ENCODE measurements at regions not wholly inside any gene's neighbourhood (a gene's known extent, or its start where the extent isn't known, plus 50 kb on each side); places are given as distances from the start of the nearest gene placed in this dataset.

GRCh38 chr2:42871372-42871771 lies 79.0 kb upstream of the HAAO start:
- no peak for DNase-seq
- Histone ChIP-seq H3K27me3 (replicated peaks) (no peaks in the 10 kb centered on the region), H3K4me3 (ENCODE audit: low read depth, low read length) (no peak overlapping the region), H3K36me3 (replicated peaks) (no peaks in the 10 kb centered on the region), H3K27ac (no peak overlapping the region)
- in situ Hi-C loops (cut with HindIII; ENCODE audit: low pct_ligation_motif_present, low sequenced_read_pairs) = no loop called here
- TF ChIP-seq CTCF (IDR thresholded peaks at IDR 0.05; ENCODE audit: low read depth, low read length, missing control alignments) = no peak

- Histone ChIP-seq H3K36me3 (replicated peaks) (no peaks in the 10 kb centered on the region), H3K27ac (no peak overlapping the region), H3K27me3 (replicated peaks) (no peaks in the 10 kb centered on the region), H3K4me3 (ENCODE audit: low read depth, low read length) (no peak overlapping the region)
- in situ Hi-C loops (cut with HindIII; ENCODE audit: low pct_ligation_motif_present, low sequenced_read_pairs) = no loop called here
- TF ChIP-seq CTCF (IDR thresholded peaks at IDR 0.05; ENCODE audit: low read depth, low read length, missing control alignments) = no peak
- no peak for DNase-seq
These were observed 76.5 kb upstream of the HAAO start for GRCh38 chr2:42868874-42869273.

GRCh38 chr2:42868096-42868495 lies 75.7 kb upstream of the HAAO start:
- in situ Hi-C loops (cut with HindIII; ENCODE audit: low pct_ligation_motif_present, low sequenced_read_pairs) = no loop called here
- TF ChIP-seq CTCF (IDR thresholded peaks at IDR 0.05; ENCODE audit: low read depth, low read length, missing control alignments) = no peak
- H3K36me3 ChIP-seq (replicated peaks) = no peaks in the 10 kb centered on the region
- no peaks in the 10 kb centered on the region for H3K27me3 ChIP-seq (replicated peaks)
- H3K4me3 ChIP-seq (ENCODE audit: low read depth, low read length) = no peak overlapping the region
- H3K27ac ChIP-seq = no peak overlapping the region
- no peak for DNase-seq

GRCh38 chr2:42867093-42868065 lies 75.0 kb upstream of the HAAO start:
- Histone ChIP-seq H3K27me3 (replicated peaks) (no peaks in the 10 kb centered on the region), H3K27ac (no peak overlapping the region), H3K4me3 (ENCODE audit: low read depth, low read length) (no peak overlapping the region), H3K36me3 (replicated peaks) (no peaks in the 10 kb centered on the region)
- DNase-seq = no peak
- in situ Hi-C loops (cut with HindIII; ENCODE audit: low pct_ligation_motif_present, low sequenced_read_pairs) = no loop called here
- no peak for TF ChIP-seq CTCF (IDR thresholded peaks at IDR 0.05; ENCODE audit: low read depth, low read length, missing control alignments)

- H3K27me3 ChIP-seq (replicated peaks) = no peaks in the 10 kb centered on the region
- no peak overlapping the region for H3K27ac ChIP-seq
- in situ Hi-C loops (cut with HindIII; ENCODE audit: low pct_ligation_motif_present, low sequenced_read_pairs) = no loop called here
- DNase-seq = no peak
- no peak overlapping the region for H3K4me3 ChIP-seq (ENCODE audit: low read depth, low read length)
- no peaks in the 10 kb centered on the region for H3K36me3 ChIP-seq (replicated peaks)
- no peak for TF ChIP-seq CTCF (IDR thresholded peaks at IDR 0.05; ENCODE audit: low read depth, low read length, missing control alignments)
These were observed 73.8 kb upstream of the HAAO start for GRCh38 chr2:42865884-42866881.
